Ishikawa (cell line): ENCODE measurements at regions not wholly inside any gene's neighbourhood (a gene's known extent, or its start where the extent isn't known, plus 50 kb on each side); places are given as distances from the start of the nearest gene placed in this dataset.

ENCODE experiments used
- CEBPB ChIP-seq: IDR thresholded peaks from 2 replicates; pipeline ENCODE4 v1.6.1; 2012
- CREB1 ChIP-seq: IDR thresholded peaks from 2 replicates; pipeline ENCODE4 v1.6.1; 2012; ENCODE audit warnings: low read depth
- EGR1 ChIP-seq: IDR thresholded peaks from 2 replicates; pipeline ENCODE4 v1.6.1; 2012
- EP300 ChIP-seq: IDR thresholded peaks from 2 replicates; pipeline ENCODE4 v1.6.1; 2012; ENCODE audit warnings: borderline replicate concordance
- FOXM1 ChIP-seq: IDR thresholded peaks from 2 replicates; pipeline ENCODE4 v1.6.1; 2012; ENCODE audit warnings: low read depth, borderline replicate concordance
- NFIC ChIP-seq: IDR thresholded peaks from 2 replicates; pipeline ENCODE4 v1.6.1; 2012
- RAD21 ChIP-seq: IDR thresholded peaks from 2 replicates; pipeline ENCODE4 v1.6.1; 2012; ENCODE audit warnings: low read depth
- TAF1 ChIP-seq: IDR thresholded peaks from 2 replicates; pipeline ENCODE4 v1.6.1; 2012; ENCODE audit warnings: low read depth, mild to moderate bottlenecking
- TCF12 ChIP-seq: IDR thresholded peaks from 2 replicates; pipeline ENCODE4 v1.6.1; 2012; ENCODE audit warnings: low read depth
- YY1 ChIP-seq: IDR thresholded peaks from 2 replicates; pipeline ENCODE4 v1.6.1; 2012; ENCODE audit warnings: low read depth
- ZBTB7A ChIP-seq: IDR thresholded peaks from 2 replicates; pipeline ENCODE4 v1.6.1; 2012; ENCODE audit warnings: low read depth
- TF ChIP-seq, protein P1 (sequence below): IDR thresholded peaks from 2 replicates; pipeline ENCODE4 v1.6.1; 2012; ENCODE audit warnings: low read depth, mild to moderate bottlenecking
- TF ChIP-seq, protein P2 (sequence below): IDR thresholded peaks from 2 replicates; pipeline ENCODE4 v1.6.1; 2012

DNA sequence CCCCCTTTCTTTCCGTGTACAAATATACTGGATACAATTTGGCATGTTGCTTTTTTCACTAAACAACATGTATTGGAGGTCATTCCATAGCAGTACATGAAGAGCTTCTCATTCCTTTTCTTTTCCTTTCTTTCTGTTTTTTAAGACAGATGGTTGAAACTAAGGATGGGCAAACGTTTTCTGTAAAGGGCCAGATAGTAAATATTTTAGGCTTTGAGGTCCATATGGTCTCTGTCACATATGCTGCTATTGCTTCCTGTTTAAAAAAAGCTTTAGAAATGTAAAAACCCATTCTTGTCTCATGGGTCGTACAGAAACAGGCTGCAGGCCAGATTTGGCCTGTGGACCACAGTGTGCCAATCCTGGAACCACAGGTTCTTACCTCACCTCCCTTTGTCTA lies 160.1 kb downstream of the ACER2 start:
- TF ChIP-seq RAD21, result no peak
- no peak for TF ChIP-seq TAF1
- TF ChIP-seq ZBTB7A, result no peak
- no peak for TF ChIP-seq TCF12
- TF ChIP-seq, protein P1, sequence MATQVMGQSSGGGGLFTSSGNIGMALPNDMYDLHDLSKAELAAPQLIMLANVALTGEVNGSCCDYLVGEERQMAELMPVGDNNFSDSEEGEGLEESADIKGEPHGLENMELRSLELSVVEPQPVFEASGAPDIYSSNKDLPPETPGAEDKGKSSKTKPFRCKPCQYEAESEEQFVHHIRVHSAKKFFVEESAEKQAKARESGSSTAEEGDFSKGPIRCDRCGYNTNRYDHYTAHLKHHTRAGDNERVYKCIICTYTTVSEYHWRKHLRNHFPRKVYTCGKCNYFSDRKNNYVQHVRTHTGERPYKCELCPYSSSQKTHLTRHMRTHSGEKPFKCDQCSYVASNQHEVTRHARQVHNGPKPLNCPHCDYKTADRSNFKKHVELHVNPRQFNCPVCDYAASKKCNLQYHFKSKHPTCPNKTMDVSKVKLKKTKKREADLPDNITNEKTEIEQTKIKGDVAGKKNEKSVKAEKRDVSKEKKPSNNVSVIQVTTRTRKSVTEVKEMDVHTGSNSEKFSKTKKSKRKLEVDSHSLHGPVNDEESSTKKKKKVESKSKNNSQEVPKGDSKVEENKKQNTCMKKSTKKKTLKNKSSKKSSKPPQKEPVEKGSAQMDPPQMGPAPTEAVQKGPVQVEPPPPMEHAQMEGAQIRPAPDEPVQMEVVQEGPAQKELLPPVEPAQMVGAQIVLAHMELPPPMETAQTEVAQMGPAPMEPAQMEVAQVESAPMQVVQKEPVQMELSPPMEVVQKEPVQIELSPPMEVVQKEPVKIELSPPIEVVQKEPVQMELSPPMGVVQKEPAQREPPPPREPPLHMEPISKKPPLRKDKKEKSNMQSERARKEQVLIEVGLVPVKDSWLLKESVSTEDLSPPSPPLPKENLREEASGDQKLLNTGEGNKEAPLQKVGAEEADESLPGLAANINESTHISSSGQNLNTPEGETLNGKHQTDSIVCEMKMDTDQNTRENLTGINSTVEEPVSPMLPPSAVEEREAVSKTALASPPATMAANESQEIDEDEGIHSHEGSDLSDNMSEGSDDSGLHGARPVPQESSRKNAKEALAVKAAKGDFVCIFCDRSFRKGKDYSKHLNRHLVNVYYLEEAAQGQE, result no peak
- no peak for TF ChIP-seq NFIC
- TF ChIP-seq YY1, result no peak
- TF ChIP-seq, protein P2, sequence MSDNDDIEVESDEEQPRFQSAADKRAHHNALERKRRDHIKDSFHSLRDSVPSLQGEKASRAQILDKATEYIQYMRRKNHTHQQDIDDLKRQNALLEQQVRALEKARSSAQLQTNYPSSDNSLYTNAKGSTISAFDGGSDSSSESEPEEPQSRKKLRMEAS, result no peak
- TF ChIP-seq CEBPB, result no peak
- no peak for TF ChIP-seq EGR1
- TF ChIP-seq FOXM1, result no peak
- TF ChIP-seq CREB1, result no peak
- no peak for TF ChIP-seq EP300
